PC-9 (cell line): ENCODE measurements at regions not wholly inside any gene's neighbourhood (a gene's known extent, or its start where the extent isn't known, plus 50 kb on each side); places are given as distances from the start of the nearest gene placed in this dataset.

Source experiments
- EZH2 ChIP-seq: fragments of 200-600 bp; sonication (generic); IDR thresholded peaks from 2 replicates; pipeline ENCODE4 v1.8.0; 2017; ENCODE audit warnings: antibody characterized with exemption, low read depth
- TF ChIP-seq, protein P1 (sequence below): fragments of 200-600 bp; sonication (generic); conservative IDR thresholded peaks from 2 replicates; pipeline ENCODE4 v1.6.1; 2017; ENCODE audit warnings: mixed run types, antibody characterized with exemption, mild to moderate bottlenecking, moderate library complexity

- TF ChIP-seq, protein P1, sequence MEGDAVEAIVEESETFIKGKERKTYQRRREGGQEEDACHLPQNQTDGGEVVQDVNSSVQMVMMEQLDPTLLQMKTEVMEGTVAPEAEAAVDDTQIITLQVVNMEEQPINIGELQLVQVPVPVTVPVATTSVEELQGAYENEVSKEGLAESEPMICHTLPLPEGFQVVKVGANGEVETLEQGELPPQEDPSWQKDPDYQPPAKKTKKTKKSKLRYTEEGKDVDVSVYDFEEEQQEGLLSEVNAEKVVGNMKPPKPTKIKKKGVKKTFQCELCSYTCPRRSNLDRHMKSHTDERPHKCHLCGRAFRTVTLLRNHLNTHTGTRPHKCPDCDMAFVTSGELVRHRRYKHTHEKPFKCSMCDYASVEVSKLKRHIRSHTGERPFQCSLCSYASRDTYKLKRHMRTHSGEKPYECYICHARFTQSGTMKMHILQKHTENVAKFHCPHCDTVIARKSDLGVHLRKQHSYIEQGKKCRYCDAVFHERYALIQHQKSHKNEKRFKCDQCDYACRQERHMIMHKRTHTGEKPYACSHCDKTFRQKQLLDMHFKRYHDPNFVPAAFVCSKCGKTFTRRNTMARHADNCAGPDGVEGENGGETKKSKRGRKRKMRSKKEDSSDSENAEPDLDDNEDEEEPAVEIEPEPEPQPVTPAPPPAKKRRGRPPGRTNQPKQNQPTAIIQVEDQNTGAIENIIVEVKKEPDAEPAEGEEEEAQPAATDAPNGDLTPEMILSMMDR: no peak
- TF ChIP-seq EZH2: no peak
Measured at GRCh38 chr12:97994746-97995484, 520.5 kb upstream of the TMPO start.
